Adipocyte (in vitro differentiated cells): ENCODE measurements at regions not wholly inside any gene's neighbourhood (a gene's known extent, or its start where the extent isn't known, plus 50 kb on each side); places are given as distances from the start of the nearest gene placed in this dataset.

Experiments
- DNase-seq: peaks from one replicate; pipeline ENCODE4 v3.0.0-alpha.2; 2015; ENCODE audit warnings: low read depth
- H3K27me3 ChIP-seq: replicated peaks from 2 replicates; pipeline ENCODE4 v1.7.0; 2013; ENCODE audit warnings: mild to moderate bottlenecking, low read length, moderate library complexity; ENCODE audit not compliant: control insufficient read depth, insufficient read depth
- H3K36me3 ChIP-seq: 2 replicates; pipeline ENCODE4 v1.7.0; 2013; ENCODE audit warnings: low read length, mild to moderate bottlenecking, moderate library complexity; ENCODE audit not compliant: control insufficient read depth, insufficient read depth, severe bottlenecking
- H3K4me1 ChIP-seq: 2 replicates; pipeline ENCODE4 v1.7.0; 2013; ENCODE audit warnings: mild to moderate bottlenecking, low read length, moderate library complexity; ENCODE audit not compliant: control insufficient read depth, insufficient read depth
- H3K4me3 ChIP-seq: 2 replicates; pipeline ENCODE4 v1.7.0; 2013; ENCODE audit warnings: mild to moderate bottlenecking, low read length, moderate library complexity
- H3K9ac ChIP-seq: 2 replicates; pipeline ENCODE4 v1.7.0; 2013; ENCODE audit warnings: mild to moderate bottlenecking, low read length, moderate library complexity
- H3K9me3 ChIP-seq: 2 replicates; pipeline ENCODE4 v1.7.0; 2013; ENCODE audit warnings: mild to moderate bottlenecking, low read length, moderate library complexity; ENCODE audit not compliant: control insufficient read depth

GRCh38 chr17:71127416-71127815 is 958.1 kb downstream of the KCNJ2 start:
- H3K36me3 ChIP-seq, result no peaks in the 10 kb centered on the region
- no peak overlapping the region for H3K9ac ChIP-seq
- H3K27me3 ChIP-seq, result no peaks in the 10 kb centered on the region
- no peak for DNase-seq
- peaks cover under 1% of the 10 kb centered on the region for H3K9me3 ChIP-seq
- no peaks in the 10 kb centered on the region for H3K4me1 ChIP-seq
- H3K4me3 ChIP-seq, result no peak overlapping the region

- Histone ChIP-seq H3K9ac (no peak overlapping the region), H3K36me3 (no peaks in the 10 kb centered on the region), H3K4me1 (no peaks in the 10 kb centered on the region), H3K9me3 (no peaks in the 10 kb centered on the region), H3K4me3 (no peak overlapping the region), H3K27me3 (no peaks in the 10 kb centered on the region)
- DNase-seq, result no peak
These were observed 973.0 kb downstream of the KCNJ2 start for GRCh38 chr17:71142333-71142732.

- no peak overlapping the region for H3K9ac ChIP-seq
- H3K27me3 ChIP-seq, result no peaks in the 10 kb centered on the region
- DNase-seq, result no peak
- no peaks in the 10 kb centered on the region for H3K4me1 ChIP-seq
- no peak overlapping the region for H3K4me3 ChIP-seq
- H3K36me3 ChIP-seq, result no peaks in the 10 kb centered on the region
- no peaks in the 10 kb centered on the region for H3K9me3 ChIP-seq
These were observed 975.3 kb upstream of the SOX9 start for GRCh38 chr17:71145486-71145885.

GRCh38 chr17:71147906-71148305 is 972.9 kb upstream of the SOX9 start:
- Histone ChIP-seq H3K27me3 (no peaks in the 10 kb centered on the region), H3K4me3 (no peak overlapping the region), H3K9ac (no peak overlapping the region), H3K9me3 (no peaks in the 10 kb centered on the region), H3K4me1 (no peaks in the 10 kb centered on the region), H3K36me3 (no peaks in the 10 kb centered on the region)
- DNase-seq, result no peak

GRCh38 chr17:71149607-71150006 is 971.2 kb upstream of the SOX9 start:
- no peaks in the 10 kb centered on the region for H3K36me3 ChIP-seq
- H3K9me3 ChIP-seq, result no peaks in the 10 kb centered on the region
- no peak overlapping the region for H3K9ac ChIP-seq
- no peak overlapping the region for H3K4me3 ChIP-seq
- no peaks in the 10 kb centered on the region for H3K4me1 ChIP-seq
- DNase-seq, result no peak
- no peaks in the 10 kb centered on the region for H3K27me3 ChIP-seq

GRCh38 chr17:71157297-71157696 is 963.5 kb upstream of the SOX9 start:
- Histone ChIP-seq H3K27me3 (no peaks in the 10 kb centered on the region), H3K4me3 (no peak overlapping the region), H3K9ac (no peak overlapping the region), H3K4me1 (no peaks in the 10 kb centered on the region), H3K36me3 (no peaks in the 10 kb centered on the region), H3K9me3 (no peaks in the 10 kb centered on the region)
- DNase-seq, result no peak

- H3K4me1 ChIP-seq, result no peaks in the 10 kb centered on the region
- H3K9me3 ChIP-seq, result no peaks in the 10 kb centered on the region
- no peaks in the 10 kb centered on the region for H3K27me3 ChIP-seq
- no peak overlapping the region for H3K4me3 ChIP-seq
- no peak overlapping the region for H3K9ac ChIP-seq
- no peaks in the 10 kb centered on the region for H3K36me3 ChIP-seq
- DNase-seq, result no peak
These were observed 962.4 kb upstream of the SOX9 start for GRCh38 chr17:71158437-71158836.

- H3K9me3 ChIP-seq, result no peaks in the 10 kb centered on the region
- H3K9ac ChIP-seq, result no peak overlapping the region
- H3K4me3 ChIP-seq, result no peak overlapping the region
- peaks cover 7% of the 10 kb centered on the region for H3K27me3 ChIP-seq
- no peaks in the 10 kb centered on the region for H3K36me3 ChIP-seq
- no peaks in the 10 kb centered on the region for H3K4me1 ChIP-seq
- no peak for DNase-seq
These were observed 957.6 kb upstream of the SOX9 start for GRCh38 chr17:71163121-71163812.

- no peak for DNase-seq
- Histone ChIP-seq H3K9ac (no peak overlapping the region), H3K4me3 (no peak overlapping the region), H3K4me1 (no peaks in the 10 kb centered on the region), H3K27me3 (peaks cover 7% of the 10 kb centered on the region), H3K36me3 (no peaks in the 10 kb centered on the region), H3K9me3 (no peaks in the 10 kb centered on the region)
These were observed 957.1 kb upstream of the SOX9 start for GRCh38 chr17:71163813-71164122.

GRCh38 chr17:71164561-71164960 is 956.3 kb upstream of the SOX9 start:
- no peak overlapping the region for H3K4me3 ChIP-seq
- no peak overlapping the region for H3K9ac ChIP-seq

GRCh38 chr17:71166311-71166710 is 954.5 kb upstream of the SOX9 start:
- DNase-seq, result no peak
- Histone ChIP-seq H3K9ac (no peak overlapping the region), H3K4me3 (no peak overlapping the region), H3K4me1 (no peaks in the 10 kb centered on the region), H3K36me3 (no peaks in the 10 kb centered on the region), H3K27me3 (peaks cover 7% of the 10 kb centered on the region), H3K9me3 (no peaks in the 10 kb centered on the region)

More at GRCh38 chr17:71164561-71164960, 956.3 kb upstream of the SOX9 start:
- Histone ChIP-seq H3K36me3 (no peaks in the 10 kb centered on the region), H3K9me3 (no peaks in the 10 kb centered on the region), H3K27me3 (peaks cover 7% of the 10 kb centered on the region), H3K4me1 (no peaks in the 10 kb centered on the region)
- no peak for DNase-seq

- Histone ChIP-seq H3K36me3 (no peaks in the 10 kb centered on the region), H3K27me3 (peaks cover 7% of the 10 kb centered on the region), H3K4me3 (no peak overlapping the region), H3K9ac (no peak overlapping the region), H3K4me1 (no peaks in the 10 kb centered on the region), H3K9me3 (no peaks in the 10 kb centered on the region)
- DNase-seq, result no peak
These were observed 952.6 kb upstream of the SOX9 start for GRCh38 chr17:71168053-71168741.
